ENCODE measurements at regions not wholly inside any gene's neighbourhood (a gene's known extent, or its start where the extent isn't known, plus 50 kb on each side); places are given as distances from the start of the nearest gene placed in this dataset.
A peak's percentile ranks its signal among the peaks of the same experiment; 100 is the strongest.
"Not testable (repeated sequence)": the region's sequence is repeated elsewhere in the genome, so short reads cannot be mapped to it uniquely, and the experiment has no call there.

GRCh38 chr3:177453451-177453844 lies 256.2 kb upstream of the TBL1XR1 start:
- no peak for DNase-seq (ENCODE audit: low spot score)

GRCh38 chr3:177457204-177457603 lies 259.9 kb upstream of the TBL1XR1 start:
- DNase-seq (ENCODE audit: low spot score) = not testable (repeated sequence)

- no peak for DNase-seq (ENCODE audit: low spot score)
These were observed 262.1 kb upstream of the TBL1XR1 start for GRCh38 chr3:177459401-177459800.

GRCh38 chr3:177460047-177460446 lies 262.8 kb upstream of the TBL1XR1 start:
- no peak for DNase-seq (ENCODE audit: low spot score)

GRCh38 chr3:177461765-177462164 lies 264.5 kb upstream of the TBL1XR1 start:
- no peak for DNase-seq (ENCODE audit: low spot score)

- DNase-seq (ENCODE audit: low spot score) = not testable (repeated sequence)
These were observed 266.1 kb upstream of the TBL1XR1 start for GRCh38 chr3:177463341-177463740.

GRCh38 chr3:177463863-177464262 lies 266.6 kb upstream of the TBL1XR1 start:
- DNase-seq (ENCODE audit: low spot score) = no peak

- DNase-seq (ENCODE audit: low spot score) = no peak
These were observed 267.3 kb upstream of the TBL1XR1 start for GRCh38 chr3:177464392-177465256.

- DNase-seq (ENCODE audit: low spot score) = no peak
These were observed 268.0 kb upstream of the TBL1XR1 start for GRCh38 chr3:177465257-177465642.

GRCh38 chr3:177466074-177466473 lies 268.8 kb upstream of the TBL1XR1 start:
- no peak for DNase-seq (ENCODE audit: low spot score)

GRCh38 chr3:177466622-177467021 lies 269.3 kb upstream of the TBL1XR1 start:
- not testable (repeated sequence) for DNase-seq (ENCODE audit: low spot score)

- no peak for DNase-seq (ENCODE audit: low spot score)
These were observed 270.1 kb upstream of the TBL1XR1 start for GRCh38 chr3:177467247-177467985.

- no peak for DNase-seq (ENCODE audit: low spot score)
These were observed 271.0 kb upstream of the TBL1XR1 start for GRCh38 chr3:177468331-177468730.

- no peak for DNase-seq (ENCODE audit: low spot score)
These were observed 271.5 kb upstream of the TBL1XR1 start for GRCh38 chr3:177468816-177469215.

- no peak for DNase-seq (ENCODE audit: low spot score)
These were observed 271.9 kb upstream of the TBL1XR1 start for GRCh38 chr3:177469216-177469615.

- DNase-seq (ENCODE audit: low spot score) = no peak
These were observed 273.1 kb upstream of the TBL1XR1 start for GRCh38 chr3:177470197-177470941.

GRCh38 chr3:177471733-177472480 lies 274.6 kb upstream of the TBL1XR1 start:
- no peak for DNase-seq (ENCODE audit: low spot score)

GRCh38 chr3:177473184-177473583 lies 275.9 kb upstream of the TBL1XR1 start:
- peak; percentile 31 for DNase-seq (ENCODE audit: low spot score)

- no peak for DNase-seq (ENCODE audit: low spot score)
These were observed 276.6 kb upstream of the TBL1XR1 start for GRCh38 chr3:177473903-177474302.

- no peak for DNase-seq (ENCODE audit: low spot score)
These were observed 277.5 kb upstream of the TBL1XR1 start for GRCh38 chr3:177474652-177475355.

- no peak for DNase-seq (ENCODE audit: low spot score)
These were observed 278.0 kb upstream of the TBL1XR1 start for GRCh38 chr3:177475356-177475665.
